GM21619 (cell line): ENCODE measurements at regions not wholly inside any gene's neighbourhood (a gene's known extent, or its start where the extent isn't known, plus 50 kb on each side); places are given as distances from the start of the nearest gene placed in this dataset.

ENCODE experiments used
- ATAC-seq: cut with Tn5 transposase; IDR thresholded peaks from one replicate; pipeline ENCODE4 v1.9.1; 2021; ENCODE audit not compliant: unreplicated experiment

DNA sequence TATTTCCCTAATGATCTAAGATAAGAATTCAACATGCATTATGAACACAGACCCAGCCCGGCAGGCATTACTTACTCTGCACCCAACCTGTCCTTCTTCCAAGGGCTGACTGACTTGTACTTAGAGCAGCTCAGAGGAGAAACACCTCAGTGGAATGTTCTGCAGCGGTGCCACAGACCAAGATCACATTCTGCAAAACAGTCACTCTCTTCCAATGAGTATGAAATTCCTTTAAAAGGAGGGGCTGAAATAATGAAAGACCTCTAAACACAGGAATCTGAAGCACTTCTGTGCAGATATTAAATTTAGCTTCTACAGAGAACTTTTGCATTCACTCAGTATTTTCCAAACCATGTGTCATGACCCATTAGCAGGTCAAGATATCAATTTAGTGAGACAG, 172.9 kb downstream of the ZDHHC21 start:
- ATAC-seq: no peak

DNA sequence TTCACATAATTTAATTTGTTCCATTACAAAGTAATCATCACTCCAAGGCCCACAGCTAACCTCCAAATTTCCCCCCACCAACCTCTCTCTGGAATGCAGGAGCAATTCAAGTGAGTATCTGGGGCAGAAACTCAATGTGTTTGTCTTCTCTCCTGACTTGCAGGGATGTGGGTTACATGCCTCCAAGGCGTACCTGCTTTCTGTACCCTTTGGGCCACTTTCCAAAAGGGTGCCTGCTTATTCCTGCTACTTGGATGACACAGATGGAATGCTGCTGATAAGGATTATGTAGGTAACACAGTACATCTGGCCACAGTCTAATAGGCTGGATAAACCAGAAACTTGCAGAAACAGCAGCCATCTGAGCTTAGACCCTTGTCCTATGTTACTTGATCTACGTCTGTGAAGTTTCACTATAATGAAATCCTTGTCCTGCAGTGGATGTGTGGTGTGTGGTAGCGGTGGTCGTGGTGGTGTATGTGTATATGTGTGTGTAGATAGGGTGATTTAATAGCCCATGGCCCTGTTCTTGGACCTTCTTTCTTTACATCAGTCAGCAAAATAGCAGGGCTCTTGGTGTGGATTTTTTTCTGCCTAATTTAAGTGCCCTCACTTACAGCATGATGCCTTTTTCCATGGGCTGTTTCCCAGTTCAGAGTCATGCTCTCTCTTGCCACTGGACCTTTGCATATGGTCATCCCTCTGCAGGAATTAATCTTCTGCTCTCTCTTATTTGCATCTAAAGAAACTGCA, 175.9 kb downstream of the ZDHHC21 start:
- ATAC-seq: no peak

DNA sequence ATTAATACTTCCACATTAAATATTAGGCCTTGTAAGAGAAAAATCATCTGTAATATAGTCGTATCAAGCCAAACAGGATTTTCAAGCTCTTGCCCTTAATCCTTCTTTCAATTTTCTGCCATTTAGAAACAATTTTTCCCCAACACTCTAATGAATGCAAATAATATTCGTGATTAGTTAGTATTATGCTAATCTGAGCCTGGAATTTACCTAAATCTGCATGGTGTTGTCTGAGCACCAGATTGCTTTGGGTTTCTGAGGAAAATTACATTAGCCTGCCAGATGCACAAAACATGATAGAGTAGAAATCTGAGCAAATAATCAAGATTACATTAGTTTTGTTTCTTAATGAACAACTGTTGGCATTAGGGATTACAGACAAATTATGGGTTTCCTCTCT, 176.6 kb downstream of the ZDHHC21 start:
- ATAC-seq: no peak

DNA sequence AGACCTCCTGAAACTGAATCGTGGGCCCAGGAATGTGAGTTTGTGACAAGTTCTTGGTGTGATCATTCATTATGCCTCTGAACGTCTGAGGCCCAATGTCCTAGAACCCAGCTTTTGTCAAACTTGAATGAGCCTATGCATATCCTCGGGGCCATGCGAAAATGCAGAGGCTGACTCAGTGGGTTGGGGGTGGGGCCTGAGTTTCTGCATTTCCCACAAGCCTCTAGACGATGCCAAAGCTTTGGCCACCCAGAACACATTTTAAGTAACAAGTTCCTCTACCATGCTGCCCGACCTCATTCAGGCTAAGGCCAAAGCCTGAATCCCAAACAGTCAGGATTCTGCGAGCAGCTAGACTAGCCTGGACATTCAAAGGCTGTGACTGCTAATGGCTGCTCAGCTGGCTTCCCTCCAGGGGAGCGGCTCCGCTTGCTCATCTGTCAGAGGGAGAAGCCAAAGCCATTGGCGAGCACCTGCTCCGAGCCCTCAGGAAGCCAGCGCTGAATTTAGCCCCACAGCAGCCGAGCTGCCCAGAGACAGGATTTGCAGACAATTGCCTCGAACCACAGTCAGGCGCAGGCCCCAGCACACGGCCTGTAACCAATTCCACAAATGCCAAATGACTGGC, 177.5 kb downstream of the ZDHHC21 start:
- no peak for ATAC-seq

- no peak for ATAC-seq
Measured at GRCh38 chr9:14515049-14515448, 178.2 kb downstream of the ZDHHC21 start.

DNA sequence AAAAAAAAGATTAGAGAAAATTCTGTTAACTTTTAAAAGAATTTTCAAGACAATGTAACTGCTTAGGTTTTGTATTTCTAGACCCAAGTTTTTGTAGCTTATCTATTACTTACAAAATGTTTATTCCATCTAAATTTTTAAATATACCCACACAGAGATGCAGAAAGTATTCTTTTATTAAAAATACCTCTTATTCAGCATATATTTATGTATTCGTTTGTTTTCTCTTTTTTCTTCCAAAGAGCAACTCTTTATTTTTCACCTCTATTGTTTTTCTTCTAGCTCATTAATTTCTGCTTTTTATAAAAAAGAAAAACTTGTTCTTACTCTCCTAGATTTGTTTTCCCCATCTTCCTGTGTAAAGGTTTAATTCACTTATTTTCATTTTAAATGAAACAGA, 180.3 kb downstream of the ZDHHC21 start:
- no peak for ATAC-seq

DNA sequence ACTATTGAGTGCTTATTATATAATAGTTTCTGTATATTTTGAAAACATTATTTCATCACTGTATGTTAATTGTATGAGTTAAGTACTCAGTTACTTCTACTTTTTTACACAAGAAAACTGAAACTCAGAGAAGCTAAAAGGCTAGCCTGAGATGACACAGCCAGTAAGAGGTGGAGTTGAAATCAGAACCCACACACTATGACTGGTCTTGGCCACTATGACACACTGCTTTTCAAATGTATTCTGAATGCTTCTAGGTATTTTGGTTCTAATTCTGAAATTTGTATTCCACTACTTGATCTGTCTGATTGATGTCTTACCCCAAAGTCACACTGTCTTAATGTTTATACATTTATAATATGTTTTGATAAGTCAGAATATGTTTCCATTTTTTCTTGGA, 181.8 kb downstream of the ZDHHC21 start:
- ATAC-seq: peak; percentile 82

GRCh38 chr9:14508884-14509283, 184.3 kb downstream of the ZDHHC21 start:
- ATAC-seq: no peak

DNA sequence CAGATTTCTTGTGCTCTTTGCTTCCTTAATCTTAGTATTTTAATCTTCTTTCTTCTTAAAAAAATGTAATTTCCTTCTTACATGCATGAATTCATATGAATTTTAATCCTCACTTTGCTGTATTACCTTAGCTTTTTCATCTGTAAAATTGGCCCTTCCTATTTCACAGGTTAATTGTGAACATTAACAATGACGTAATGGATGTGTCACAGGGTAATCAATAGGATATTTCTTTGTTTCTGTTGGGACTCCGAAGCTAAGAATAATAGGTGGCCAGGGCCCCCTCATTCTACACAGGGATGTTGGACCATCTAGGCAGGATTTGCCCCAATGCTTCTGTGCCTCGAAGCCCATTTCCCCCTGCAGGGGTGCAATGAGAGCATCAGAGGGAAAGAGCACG, 187.4 kb upstream of the NFIB start:
- no peak for ATAC-seq

DNA sequence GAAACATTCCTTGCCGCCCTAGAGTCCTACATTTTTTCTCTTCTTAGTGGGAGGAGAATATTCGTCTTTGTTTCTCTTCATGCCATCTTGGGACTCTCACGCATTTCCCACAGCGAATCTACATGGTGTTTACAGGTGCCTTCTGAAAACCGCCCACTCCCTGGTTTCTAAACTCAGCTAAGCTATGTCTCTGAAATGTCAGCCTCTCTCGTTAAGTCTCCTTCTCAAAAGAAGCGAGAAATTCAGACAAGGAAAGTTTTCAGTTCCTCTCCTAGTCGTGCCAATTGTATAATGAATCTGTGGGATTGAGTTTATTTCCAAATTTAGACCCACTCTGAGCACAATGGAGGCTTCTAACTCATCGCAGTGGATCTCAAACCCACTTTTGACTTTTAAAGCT, 186.8 kb upstream of the NFIB start:
- ATAC-seq: no peak

DNA sequence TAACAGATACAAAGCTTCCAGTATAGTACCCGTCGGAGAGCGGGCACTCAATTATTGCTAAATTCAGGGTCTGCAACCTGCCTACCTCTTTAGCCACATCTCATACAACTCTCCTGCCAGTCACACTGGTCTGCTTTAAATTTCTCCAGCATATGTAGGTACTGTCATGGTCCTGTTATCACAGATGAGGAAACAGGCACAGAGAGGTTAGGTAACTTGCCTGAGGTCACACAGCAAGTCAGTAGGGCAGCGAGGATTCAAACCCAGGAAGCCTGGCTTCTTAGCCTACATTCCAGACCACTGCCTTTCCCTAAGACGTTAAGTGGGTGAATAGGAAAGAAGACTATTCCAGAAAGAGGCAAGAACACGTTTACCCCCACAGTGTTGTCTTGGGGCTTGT, 186.0 kb upstream of the NFIB start:
- ATAC-seq: no peak

DNA sequence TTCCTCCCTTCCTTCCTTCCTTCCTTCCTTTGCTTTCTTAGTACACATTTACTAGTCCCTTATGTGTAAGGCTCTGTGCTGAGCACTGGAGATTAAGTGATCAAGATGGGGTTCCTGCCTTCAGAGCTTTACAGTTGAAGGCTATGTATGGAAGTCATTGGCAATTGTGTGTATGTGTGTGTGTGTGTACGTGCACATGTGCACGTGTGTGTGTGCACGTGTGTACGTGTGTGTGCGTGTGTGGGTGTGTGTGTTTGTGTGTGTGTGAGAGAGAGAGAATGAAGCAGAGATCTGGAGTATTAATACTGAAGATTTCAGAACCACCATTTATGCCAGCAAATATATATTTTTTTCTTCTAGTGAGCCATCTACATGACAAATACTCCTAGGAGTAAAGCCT, 184.9 kb upstream of the NFIB start:
- ATAC-seq: no peak

GRCh38 chr9:14497476-14497875, 183.5 kb upstream of the NFIB start:
- ATAC-seq: no peak

DNA sequence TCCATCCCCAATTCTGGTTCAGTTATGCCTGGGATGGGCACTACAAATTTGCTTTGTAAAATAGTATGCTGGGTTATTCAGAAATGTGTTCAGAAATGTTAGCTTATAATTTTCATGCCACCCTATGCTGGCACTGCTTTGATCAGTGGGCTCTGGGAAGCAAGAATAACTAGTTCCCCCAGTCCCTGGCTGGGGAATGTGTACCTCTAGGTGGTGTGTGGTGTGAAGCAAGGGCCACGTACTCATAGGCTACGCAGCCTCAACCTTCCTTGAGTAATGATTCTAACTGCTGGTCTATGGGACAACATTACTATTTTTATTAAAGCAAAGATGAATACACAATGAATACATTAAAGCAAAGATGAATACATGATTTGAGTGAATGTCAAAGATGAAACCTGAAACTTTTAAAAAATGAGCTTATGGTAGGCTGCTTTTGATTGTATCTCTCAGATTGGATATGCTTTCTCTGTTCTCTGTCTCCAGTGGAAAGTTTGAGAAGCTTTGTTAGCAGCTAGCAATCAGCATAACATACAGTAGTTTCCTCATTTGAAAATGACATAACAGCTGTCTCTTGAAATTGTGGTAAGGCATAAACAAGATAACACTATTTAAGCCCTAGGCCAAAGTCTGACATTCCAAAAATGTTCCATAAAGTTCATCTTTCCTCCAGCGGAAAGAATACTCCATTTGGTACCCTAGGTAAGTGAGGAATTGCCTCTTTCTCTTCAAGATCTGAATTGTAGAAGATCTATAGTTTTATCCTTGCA, 174.7 kb upstream of the NFIB start:
- ATAC-seq: no peak

DNA sequence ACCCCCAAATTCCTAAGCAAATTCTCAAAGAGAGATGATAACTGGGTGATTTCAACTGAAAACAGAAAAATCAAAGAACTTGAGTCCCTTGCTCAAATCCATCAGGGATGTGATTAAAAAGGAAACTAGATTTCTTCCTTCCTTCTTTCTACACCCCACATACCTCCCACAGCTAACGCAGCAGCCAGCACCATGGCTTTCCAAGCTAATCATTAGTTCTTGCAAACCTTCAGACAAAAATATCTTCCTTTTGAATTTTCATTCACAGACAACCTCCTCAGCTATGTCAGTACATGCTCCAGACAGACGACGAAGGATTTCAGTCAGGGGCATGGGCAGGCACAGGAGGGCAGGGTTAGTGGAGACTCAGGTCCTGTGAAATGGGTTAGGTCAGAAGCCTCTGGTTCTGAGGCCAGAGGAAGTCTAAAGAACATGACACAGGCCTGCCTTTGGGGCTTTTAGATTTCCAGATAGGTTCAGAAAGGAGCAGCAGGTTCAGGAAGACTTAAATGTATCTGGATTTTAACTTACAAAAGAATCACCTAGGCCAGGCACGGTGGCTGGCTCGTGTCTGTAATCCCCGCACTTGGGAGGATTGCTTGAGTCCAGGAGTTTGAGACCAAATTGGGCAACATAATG, 173.7 kb upstream of the NFIB start:
- ATAC-seq: no peak

- no peak for ATAC-seq
Measured at GRCh38 chr9:14485366-14485765, 171.4 kb upstream of the NFIB start.

DNA sequence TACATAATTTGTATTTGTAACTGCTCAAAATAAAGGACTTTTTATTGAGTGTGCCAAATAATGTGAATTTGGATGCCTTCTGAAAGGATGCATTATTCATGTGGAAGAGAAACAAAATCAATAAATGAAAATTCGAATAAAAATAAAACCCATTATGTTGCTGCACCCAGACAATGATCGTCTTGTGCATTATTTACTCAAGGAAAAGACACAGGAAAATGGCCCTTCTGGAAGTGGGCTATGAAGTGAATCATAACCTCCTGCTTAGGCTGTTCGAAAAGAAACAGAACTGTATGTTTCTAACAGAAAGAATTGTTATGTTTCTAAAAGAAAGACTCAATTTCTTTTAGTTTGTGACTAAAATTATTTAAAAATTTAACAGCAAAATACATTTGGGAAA, 168.9 kb upstream of the NFIB start:
- ATAC-seq: no peak

DNA sequence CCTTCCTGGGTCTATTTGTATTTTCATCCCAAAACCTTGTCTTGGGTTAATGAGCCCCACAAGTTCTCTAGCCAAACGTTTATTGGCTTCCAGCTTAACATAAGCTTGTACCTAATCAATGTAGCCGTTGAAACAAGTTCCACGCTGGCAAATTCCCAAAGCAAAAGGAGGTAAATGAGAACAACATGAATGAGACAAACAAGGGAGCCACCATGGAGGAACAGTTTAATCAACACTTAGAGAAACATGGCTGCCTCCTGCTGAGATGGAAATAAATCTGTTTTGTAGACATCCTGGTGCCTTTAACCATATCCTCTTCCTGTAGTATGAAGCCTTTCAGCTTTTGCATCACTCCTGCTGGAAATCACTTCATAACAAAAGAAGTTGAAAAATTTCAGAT, 166.6 kb upstream of the NFIB start:
- ATAC-seq: no peak

DNA sequence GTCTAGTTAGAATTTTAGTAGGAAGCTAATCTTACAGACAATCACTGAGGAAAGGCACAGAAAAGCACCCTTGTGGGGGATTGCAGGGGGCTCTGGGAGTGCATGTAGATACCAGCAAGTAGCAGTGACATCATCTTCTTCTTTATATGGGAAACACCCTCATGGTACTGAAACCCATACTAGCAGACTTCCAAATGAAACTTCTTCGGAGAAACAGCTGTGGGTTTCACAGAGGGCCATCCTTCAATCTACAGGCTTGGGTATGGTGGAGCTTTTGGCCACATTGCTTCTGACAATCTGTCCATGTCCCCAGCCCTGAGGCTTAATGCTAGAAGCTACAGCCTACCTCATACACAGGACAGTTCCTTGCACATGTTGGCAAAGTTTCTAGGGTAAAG, 165.2 kb upstream of the NFIB start:
- ATAC-seq: no peak

GRCh38 chr9:14478175-14479162, 164.5 kb upstream of the NFIB start:
- no peak for ATAC-seq

DNA sequence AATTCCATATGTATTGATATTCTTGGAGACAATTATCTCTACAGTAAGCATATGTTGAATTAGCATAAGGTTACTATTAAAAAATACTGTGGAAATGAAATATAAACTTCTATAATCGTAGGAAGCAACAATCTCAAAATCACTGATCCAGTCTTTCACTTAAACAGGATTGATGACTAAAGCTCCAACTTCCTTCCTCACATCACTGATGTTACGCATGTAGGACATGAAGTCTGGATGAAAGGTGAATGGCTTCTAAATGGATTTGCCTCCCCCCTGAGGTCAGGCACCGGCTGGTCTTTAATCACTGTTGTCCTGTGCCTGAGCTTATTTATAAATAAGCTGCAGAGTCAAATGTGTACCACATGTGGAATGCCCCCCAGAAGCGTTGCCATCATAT, 157.1 kb upstream of the NFIB start:
- ATAC-seq: no peak
